HG02973 (cell line): ENCODE measurements at regions not wholly inside any gene's neighbourhood (a gene's known extent, or its start where the extent isn't known, plus 50 kb on each side); places are given as distances from the start of the nearest gene placed in this dataset.
"Not testable (repeated sequence)": the region's sequence is repeated elsewhere in the genome, so short reads cannot be mapped to it uniquely, and the experiment has no call there.

Experiments
- ATAC-seq: cut with Tn5 transposase; IDR thresholded peaks from one replicate; pipeline ENCODE4 v1.9.1; 2021; ENCODE audit warnings: moderate library complexity; ENCODE audit not compliant: unreplicated experiment

DNA sequence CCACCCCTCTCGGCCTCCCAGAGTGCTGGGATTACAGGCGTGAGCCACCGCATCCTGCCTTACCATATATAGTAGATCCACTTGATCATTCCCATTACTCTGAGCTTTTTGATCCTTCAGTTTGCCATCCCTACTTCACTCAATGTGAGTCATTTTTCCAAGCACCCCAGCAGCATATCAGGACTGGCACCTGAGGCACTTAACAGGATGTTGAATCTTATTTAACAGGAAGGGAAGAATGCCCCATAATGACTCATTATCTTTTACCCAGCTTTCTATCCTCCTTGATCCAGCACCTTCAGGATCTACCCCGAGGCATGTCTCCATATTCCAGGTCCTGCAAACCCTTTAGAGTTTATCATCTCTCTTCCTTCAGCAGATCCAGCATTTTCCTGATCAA lies 84.9 kb upstream of the CMKLR1 start:
- ATAC-seq = no peak

DNA sequence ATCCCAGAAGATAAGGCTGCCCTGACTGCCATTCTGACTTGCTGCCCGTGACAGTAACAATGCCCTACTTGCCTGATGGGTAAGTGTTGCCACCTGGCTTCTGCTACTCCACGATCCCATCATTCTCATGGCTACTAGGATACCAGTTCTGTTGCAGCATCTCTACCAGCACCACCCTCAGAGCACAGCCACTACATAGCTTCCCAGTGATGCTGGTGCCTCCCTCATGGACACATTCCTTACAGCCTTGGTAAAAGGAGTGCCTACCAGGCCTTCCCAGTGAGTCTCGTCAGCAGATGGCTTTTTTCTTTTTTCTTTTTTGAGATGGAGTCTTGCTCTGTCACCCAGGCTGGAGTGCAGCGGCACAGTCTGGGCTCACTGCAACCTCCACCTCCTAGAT lies 84.4 kb upstream of the CMKLR1 start:
- no peak for ATAC-seq

DNA sequence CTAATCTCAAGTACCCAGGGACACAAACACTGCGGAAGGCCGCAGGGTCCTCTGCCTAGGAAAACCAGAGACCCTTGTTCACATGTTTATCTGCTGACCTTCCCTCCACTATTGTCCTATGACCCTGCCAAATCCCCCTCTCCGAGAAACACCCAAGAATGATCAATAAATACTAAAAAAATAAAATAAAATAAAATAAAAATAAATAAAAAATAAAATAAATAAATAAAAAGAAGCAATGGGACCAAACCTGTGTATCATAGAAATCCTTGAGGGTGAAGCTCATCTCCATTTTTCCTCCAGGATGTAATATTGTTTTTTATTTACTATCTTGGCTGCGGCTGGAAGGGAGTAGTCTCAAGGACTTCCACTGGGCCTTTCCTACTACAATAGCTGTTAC lies 82.0 kb upstream of the CMKLR1 start:
- not testable (repeated sequence) for ATAC-seq

DNA sequence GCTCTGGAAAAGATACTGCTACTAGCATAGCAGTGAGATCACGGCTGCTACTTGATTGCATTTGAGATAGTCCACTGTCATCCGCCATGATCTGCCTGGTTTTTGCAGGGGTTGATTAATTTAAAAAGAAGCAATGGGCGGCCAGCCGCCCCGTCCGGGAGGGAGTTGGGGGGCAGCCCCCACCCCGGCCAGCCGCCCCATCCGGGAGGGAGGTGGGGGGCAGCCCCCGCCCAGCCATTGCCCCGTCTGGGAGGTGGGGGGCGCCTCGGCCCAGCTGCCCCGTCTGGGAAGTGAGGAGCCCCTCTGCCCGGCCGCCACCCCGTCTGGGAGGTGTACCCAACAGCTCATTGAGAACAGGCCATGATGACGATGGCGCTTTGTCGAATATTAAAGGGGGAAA lies 81.3 kb upstream of the CMKLR1 start:
- ATAC-seq = not testable (repeated sequence)

DNA sequence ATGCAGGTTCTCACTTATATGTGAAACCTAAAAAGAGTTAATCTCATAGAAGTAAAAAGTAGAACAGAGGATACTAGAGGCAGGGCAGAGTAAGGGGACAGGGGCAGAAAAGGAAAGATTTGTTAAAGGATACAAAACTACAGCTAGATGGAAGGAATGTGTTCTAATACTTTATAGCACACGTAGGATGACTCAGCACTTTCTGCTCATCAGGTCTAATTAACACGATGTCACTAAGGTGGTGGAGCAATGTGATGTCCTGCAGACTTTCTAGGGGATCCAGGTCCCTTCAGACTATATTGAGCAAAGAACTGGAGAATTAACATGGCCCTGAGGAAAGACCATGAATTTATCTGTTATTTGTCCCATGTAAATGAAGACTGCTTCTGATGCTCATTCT lies 80.8 kb upstream of the CMKLR1 start:
- no peak for ATAC-seq

DNA sequence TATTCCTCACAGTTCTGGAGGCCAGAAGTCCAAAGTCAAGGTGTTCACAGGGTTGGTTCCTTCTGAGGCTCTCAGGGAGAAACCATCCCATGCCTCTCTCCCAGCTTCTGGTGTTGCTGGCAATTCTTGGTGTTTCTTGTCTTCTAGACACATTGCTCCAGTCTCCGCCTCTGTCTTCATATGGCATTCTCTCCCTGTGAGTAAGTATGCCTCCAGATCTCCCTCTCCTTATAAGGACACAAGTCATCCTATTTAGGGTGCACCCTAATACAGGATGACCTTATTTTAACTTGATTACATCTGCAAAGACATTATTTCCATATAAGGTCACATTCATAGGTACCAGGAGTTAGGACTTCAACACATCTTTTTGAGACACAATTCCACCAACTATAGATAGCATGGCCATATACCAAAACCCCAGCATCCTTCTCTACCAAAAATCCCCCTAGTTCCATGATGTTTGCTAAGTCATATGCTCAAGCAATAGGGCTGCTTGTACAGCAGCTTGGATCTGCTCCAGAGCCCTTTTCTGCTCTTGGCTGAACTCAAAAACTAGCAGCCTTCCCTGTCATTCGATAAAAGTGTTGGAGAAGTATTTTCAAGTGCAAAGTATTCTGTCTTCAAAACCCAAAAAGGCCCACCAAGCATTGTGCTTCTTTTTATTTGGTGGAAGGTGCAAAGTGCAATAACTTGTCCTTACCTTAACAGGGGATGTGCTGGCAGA lies 79.2 kb upstream of the CMKLR1 start:
- no peak for ATAC-seq

DNA sequence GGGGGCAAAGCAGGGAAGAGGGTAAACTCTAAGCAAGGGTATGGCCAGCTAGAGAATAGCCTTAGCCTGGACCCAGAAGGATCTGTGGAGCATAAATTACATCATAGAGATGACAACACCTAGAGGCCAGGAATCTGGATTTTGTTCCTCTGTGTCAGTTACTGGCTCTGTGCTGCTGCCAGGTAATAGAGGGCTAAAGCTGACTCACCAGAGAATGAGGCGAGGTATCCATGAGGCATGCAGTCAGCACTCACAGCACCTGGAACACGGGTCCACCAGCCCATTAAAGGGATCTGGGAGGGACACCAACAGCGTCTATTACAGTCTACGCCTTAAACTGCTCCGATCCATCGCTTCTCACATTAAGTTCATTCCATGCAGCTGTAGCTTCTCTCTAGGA lies 74.9 kb upstream of the CMKLR1 start:
- ATAC-seq = no peak

DNA sequence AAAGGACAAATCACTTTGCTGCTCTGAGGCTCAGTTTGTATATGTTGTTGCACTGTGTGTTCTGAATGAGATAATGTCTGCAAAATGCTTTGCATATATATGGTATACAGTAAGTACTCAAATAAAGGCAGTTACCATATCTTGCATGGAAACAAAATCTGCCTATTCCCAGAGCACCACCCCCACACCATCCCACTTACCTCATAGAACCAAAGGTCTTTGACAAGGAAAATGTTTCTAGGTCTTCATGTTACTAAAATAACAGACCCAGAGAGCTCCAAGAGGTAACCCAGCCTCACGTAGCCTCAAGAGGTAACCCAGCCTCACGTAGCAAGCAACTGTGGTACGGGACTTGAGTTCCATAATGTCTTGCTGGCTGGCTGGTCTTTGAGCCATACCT lies 71.6 kb upstream of the CMKLR1 start:
- no peak for ATAC-seq

DNA sequence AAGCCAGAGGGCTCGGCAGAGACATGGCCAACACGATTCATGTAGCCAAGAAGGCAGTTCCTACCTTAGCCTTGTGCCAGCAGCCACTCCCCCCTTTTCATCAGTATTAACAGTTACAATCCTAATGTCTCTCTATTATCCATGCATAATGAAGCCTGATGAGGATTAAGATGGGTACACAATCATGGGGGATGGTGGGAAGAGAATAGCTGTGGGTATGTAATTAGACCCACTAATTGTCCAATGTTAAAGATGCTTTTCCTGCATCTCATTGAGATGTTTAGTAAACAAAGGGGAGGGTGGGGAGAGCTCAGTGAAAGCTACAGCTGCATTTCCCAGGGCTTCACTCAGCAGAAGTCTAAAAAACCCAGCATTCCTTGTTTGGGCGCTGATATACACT lies 70.4 kb upstream of the CMKLR1 start:
- no peak for ATAC-seq

DNA sequence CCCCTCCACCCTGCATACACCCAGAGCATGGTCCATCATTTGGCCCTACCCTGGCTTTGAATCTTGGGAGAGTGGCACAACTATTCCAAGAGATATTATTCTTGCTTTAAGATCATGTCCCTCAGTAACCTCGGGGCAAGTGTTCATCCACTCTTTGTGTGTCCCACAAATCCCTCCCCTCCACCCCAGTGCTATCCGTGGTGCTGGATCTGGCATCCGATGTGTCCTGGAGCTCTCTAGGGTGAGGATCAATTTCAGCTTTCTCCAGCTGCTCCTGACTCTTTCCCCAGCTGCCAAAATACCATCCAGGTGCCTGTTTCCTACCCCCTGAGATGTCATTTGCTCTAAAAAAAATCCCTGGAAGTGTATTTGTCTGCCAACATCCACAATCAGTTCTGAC lies 64.8 kb upstream of the CMKLR1 start:
- no peak for ATAC-seq

DNA sequence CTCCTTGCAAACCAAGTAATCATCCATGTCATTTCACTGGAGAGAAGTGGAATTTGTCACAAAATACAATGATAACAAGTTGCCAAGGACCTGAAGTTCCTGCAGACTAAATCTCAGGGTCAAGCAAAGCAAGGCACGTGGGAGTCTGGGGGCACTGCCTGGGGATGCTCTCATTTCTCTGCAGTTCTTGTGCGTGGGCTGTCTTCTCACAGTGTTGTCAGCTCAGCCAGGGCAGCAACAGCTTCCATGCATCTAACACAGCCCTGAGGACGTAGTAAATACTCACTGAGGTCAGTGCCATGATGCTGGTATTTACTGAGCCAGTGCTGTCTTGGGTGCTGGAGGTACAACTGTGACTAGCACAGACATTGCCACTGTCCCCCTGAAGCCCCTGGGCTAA lies 62.9 kb upstream of the CMKLR1 start:
- no peak for ATAC-seq

DNA sequence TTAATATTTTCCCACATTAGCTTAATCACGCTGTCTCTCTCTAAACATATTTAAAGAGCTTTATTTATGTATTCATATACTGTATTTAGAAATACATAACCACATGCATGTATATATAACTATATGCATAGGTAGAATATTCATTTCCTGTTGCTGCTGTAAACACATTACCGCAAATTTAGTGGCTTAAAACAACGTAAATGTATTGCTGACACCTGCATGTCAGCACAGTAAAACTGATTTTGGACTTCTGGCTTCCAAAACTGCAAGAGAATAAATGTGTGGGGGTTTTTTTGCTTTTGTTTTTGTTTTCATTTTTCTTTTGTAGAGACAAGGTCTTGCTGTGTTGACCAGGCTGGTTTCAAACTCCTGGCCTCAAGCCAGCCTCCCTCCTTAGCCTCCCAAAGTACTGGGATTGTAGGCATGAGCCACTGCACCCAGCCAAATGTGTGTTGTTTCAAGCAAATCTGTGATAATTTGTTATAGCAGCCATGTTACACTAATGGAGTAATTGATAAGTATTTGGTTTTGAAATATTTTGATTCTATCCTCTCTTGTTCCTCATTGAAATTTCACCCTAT lies 61.9 kb upstream of the CMKLR1 start:
- ATAC-seq = no peak

DNA sequence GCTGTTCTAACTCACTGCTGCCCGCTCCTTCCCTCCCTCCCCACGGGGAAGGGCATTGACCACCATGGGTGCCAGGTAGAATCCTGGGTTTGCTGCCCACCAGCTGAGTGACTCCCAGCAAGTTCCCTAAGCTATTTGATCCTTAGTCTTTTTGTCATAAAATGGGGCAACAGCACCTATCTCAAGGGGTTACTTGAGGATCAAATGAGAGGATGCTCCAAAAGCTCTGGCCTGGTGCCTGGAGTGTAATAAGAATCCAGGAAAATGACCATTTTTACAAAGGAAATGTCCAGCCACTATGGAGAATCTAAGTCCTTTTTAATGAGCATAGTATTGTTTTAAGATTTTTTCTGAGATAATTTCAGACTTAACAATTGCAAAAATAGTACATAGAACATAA lies 61.4 kb upstream of the CMKLR1 start:
- no peak for ATAC-seq

DNA sequence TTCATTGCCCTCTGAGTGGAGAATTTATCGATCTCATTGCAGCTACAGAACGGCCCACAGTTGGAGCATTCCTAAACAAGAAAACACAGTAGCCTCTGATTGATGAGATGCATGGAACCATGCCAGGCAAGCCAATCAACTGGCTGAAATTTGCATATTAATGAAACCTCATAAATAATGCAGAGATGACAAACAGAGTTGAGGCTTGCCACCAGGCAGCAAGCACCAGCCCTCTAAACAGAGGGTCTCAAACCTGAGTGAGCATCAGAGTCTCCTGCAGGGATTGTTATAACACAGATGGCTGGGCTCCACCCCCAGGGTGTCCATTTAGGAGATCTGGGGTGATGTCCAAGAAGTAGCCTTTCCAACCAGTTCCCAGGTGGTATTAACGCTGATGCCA lies 60.9 kb upstream of the CMKLR1 start:
- no peak for ATAC-seq

DNA sequence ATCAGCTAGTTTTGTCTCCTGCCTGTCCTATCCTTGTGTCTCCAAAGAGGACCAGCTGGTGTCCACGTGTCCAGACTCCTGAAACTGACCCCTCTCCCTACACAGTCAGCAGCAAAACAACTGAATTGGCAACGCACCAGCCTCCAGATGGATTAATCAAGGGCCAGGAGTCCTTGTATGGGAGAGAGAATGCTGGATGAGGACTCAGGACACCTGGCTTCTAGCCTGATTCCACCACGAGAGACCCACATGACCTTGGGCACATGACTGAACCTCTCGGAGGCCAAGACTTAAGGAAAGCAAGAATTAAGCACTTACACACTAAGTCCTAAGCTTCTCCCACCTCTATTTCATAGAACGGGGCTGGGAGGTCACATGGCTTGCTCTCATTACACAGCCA lies 60.4 kb upstream of the CMKLR1 start:
- ATAC-seq = no peak

DNA sequence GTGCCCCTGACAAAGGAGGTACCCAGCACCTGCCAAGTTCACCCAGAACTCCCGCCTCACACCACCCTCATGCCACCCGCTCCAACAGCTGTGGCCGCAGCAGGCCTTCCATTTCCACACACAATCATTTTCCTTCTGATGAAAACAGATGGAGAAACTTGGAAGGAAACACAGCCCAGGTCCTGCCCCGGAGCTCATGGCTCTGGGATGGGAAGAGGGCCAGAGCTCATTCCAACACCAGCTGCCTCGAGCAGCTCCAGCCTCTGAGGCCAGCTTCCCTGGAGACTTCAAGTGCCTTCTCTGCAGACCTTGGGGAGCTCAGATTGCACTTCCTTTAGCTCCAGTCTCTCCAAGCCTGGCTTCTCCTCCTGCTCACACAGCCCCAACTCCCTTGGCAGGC lies 55.1 kb upstream of the CMKLR1 start:
- ATAC-seq = no peak

DNA sequence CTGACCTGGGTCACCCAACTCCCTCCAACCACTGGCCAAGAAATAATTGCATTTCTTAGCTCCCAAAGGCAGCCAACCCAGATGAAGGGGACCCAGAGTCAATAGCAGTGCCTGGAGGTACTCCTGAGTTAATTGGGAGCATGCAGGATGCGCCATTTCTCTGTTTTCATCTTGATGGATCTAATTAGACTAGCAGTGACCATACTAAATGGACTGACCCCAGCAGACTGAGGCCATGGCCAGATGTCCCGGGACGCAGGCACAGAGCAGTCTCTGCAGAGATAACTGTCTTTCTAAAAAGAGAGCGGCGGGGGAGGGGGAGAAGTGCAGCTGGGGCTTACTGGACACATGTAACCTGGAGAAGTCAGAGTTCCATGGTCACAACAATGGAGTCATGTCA lies 53.2 kb upstream of the CMKLR1 start:
- no peak for ATAC-seq

DNA sequence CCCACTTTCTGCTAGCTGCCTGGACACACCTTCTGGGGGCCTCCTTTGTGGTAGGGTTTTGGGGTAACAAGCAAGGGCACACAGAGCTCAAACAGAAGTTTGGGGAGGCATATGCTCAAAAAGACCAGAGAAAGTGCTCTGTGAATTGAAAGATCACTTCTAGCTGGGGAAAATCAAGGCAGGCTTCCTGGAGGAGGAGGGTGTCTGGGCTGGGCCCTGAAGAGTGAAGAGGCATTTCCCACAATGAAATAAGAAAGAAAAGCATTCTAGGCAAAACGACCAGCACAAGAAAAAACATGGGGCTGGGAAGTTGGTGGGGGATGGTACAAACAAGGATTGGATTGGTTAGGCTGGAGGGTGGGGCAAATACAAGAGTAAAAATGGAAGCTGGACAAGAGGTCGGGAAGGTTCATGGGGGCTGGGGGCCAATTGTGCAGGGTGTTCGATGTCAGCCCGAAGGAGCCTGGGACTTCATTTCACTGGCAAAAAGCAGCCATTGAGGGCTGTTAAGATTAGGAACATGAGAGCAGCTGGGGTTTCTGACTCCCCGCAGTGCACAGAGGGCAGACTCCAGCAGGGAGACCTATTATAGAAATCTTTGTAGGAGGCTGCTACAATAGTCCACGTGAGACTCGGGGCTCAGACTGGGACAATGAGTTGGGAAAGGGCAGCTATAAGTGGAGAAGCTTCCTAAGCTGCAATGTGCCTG lies 51.5 kb upstream of the CMKLR1 start:
- no peak for ATAC-seq

DNA sequence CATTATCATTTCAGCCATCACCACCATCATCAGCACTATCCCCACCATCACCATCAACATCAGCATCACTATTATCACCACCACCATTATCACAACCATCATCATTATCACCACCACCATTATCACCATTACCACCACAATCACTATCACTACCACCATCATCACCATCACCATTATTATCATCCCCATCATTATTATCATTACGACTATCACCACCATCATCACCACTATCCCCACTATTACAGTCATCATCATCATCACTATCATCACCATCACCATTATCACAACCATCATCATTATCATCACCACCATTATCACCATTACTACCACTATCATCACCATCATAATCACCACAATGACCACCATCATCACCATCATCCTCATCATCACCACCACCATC lies 50.4 kb upstream of the CMKLR1 start:
- no peak for ATAC-seq
